GM12874 (cell line): ENCODE measurements at regions not wholly inside any gene's neighbourhood (a gene's known extent, or its start where the extent isn't known, plus 50 kb on each side); places are given as distances from the start of the nearest gene placed in this dataset.

Experiments used
- TF ChIP-seq, protein P1 (sequence below): IDR thresholded peaks from 2 replicates; pipeline ENCODE4 v1.5.1; 2011; ENCODE audit warnings: low read depth, mild to moderate bottlenecking, control low read depth, low read length, moderate library complexity; ENCODE audit not compliant: insufficient read depth

DNA sequence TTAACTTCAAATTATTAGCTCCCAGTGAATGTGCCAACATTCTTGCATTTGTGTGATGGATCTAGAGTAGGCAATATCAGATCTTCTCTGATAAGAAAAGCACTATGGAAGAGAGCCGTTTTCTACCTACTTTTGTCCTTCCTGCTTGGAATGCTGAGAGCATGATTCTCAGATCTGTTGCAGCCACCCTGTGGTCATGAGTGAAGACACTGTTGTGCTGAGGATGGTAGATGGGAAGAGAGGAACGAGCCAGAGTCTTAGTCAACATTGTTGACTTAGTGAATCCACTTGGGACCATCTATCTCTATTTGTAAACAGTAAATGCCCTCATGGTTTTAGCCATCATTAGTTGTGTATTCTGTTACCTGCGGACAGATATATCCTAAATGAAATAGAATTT, 202.6 kb downstream of the CD109 start:
- TF ChIP-seq, protein P1, sequence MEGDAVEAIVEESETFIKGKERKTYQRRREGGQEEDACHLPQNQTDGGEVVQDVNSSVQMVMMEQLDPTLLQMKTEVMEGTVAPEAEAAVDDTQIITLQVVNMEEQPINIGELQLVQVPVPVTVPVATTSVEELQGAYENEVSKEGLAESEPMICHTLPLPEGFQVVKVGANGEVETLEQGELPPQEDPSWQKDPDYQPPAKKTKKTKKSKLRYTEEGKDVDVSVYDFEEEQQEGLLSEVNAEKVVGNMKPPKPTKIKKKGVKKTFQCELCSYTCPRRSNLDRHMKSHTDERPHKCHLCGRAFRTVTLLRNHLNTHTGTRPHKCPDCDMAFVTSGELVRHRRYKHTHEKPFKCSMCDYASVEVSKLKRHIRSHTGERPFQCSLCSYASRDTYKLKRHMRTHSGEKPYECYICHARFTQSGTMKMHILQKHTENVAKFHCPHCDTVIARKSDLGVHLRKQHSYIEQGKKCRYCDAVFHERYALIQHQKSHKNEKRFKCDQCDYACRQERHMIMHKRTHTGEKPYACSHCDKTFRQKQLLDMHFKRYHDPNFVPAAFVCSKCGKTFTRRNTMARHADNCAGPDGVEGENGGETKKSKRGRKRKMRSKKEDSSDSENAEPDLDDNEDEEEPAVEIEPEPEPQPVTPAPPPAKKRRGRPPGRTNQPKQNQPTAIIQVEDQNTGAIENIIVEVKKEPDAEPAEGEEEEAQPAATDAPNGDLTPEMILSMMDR: no peak

DNA sequence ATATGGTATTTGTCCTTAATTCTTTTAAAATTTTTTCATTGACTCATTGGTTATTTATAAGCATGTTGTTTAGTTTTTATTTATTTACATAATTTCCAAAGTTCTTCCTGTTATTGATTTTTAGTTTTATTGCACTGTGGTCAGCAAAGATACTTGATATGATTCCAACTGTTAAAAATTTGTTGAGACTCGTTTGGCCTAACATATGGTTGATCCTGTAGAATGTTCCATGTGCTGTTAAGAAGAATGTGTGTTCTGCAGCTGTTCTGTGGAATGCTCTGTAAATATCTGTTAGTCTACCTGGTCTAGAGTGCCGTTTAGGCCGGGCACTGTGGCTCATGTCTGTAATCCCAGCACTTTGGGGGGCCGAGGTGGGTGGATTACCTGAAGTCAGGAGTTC, 197.7 kb downstream of the CD109 start:
- TF ChIP-seq, protein P1: no peak

DNA sequence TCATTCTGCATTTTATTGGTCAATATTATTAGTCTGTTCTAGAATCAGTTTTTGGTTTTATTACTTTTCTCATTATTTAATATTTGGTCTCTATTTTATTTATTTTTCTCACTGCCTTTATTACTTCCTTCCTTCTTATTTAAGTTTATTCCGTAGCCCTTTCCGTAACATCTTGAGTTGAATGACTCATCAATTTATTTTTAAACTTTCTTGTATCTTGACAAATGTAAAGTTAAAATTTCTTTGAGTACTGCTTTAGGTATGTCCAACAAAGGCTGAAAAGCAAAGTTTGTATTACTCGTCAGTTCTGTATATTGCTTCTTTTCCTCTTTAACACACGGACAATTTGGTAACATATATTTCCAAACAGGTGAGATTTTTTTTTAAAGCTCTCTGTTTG, 192.0 kb downstream of the CD109 start:
- TF ChIP-seq, protein P1: no peak

DNA sequence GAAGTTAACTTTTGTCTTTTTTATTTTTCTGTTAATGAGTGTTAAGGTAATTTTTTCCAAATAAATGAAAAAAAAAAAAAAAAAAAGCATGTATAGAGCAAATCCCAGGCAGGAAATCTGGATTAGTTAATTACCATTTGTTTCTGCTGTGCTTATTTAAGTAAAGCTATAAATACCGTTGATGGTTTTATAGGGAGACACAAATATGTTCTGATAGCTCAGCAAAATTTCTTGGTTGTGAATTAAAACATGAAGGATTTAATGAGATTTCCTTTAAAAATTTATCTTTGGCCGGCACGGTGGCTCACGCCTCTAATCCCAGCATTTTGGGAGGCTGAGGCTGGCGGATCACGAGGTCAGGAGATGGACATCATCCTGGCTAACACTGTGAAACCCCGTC, 189.4 kb downstream of the CD109 start:
- TF ChIP-seq, protein P1: no peak

DNA sequence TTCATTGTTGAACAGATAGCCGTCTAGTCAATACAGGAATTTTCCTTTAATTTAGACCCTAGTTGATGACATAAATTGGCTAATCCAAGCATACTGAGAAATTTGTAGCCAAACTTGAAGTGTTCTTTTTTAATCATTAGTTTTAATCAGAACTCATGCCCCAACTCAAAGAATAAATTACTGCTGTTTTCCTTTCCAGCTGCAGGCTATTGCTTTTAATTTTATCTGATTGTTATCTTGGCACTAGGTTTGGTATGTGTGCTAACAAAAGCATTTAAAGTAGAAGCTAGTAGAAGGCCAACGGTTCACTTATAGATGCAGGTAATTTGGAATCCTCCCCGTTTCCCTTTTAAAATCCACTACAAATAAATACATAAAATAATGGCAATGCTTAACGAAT, 188.5 kb downstream of the CD109 start:
- TF ChIP-seq, protein P1: no peak

DNA sequence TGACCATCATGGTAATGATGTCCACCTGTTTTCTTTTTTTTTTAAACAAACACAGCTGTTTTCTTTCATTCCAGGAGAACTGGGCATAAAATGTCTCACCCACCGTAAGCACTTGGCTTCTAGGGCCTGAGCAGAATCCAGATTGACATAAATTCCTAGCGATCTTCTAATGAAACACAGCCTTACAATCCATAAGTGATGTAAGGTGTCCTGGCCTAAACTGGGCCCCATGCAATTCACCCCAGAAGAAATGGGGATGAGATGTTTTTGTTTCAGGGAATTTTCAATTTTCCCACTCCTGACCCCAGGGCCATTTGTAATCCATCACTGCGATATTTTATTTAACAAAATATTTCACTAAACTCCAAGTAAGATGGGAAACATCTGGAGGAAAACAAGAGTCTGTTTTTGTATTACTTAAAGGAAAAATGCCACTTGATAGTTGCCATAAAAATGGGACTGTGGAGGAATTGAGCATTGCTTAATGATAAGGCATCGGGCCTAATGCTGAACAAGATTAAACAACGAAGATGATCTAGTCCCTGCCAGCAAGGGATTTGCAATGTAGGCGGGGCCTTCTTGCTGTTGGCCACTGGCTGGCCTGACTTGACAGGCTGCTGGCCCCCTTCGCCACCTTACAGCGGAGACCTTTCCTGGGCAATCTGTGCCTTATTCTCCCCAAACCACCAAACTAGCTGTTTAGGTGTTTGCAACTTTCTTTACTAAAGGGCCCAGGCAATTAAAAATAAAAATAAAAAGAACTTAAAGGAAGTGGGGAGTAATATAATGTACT, 183.7 kb downstream of the CD109 start:
- TF ChIP-seq, protein P1: no peak

DNA sequence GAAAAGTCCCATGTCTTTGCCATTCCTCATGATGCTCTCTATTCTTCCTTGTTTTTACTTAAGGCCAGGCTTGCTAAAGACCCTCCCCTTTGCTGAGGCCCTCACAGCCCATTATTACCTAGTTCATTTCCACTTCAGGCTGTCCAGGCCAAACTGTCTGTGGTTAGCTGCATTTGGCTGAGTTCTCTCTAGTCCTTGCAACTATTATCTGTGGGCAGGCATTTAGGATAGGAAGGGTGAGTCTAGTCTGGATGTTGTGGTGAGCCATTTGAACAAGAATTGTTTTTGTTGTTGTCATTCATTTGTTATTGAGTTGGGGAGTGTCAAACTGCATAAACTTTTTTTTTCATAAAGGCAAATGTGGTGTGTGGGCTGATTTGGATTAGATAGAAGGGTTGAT, 182.4 kb downstream of the CD109 start:
- TF ChIP-seq, protein P1: no peak
